ENCODE measurements at regions not wholly inside any gene's neighbourhood (a gene's known extent, or its start where the extent isn't known, plus 50 kb on each side); places are given as distances from the start of the nearest gene placed in this dataset.
"Not testable (repeated sequence)": the region's sequence is repeated elsewhere in the genome, so short reads cannot be mapped to it uniquely, and the experiment has no call there.

DNA sequence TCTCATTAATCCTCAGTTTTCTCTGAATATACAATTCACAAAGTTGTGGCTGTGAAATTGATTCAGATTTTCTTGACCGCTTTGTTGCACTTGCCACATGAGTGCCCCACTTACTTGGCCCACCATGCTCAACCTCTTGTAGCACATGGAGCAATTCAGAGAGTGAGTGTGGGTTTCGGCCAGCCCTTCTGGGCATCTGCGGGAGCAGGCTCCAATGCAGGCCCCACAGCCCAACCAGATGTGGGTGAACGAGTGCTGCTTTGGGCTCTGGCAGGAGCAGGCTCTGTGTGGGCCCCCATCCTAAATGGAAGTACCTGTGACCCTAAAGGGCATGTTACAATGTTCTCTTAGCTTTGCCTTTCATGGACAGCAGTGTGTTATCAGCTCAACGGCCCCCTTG lies 2338.6 kb downstream of the LRRC4C start:
- DNase-seq = no peak

DNA sequence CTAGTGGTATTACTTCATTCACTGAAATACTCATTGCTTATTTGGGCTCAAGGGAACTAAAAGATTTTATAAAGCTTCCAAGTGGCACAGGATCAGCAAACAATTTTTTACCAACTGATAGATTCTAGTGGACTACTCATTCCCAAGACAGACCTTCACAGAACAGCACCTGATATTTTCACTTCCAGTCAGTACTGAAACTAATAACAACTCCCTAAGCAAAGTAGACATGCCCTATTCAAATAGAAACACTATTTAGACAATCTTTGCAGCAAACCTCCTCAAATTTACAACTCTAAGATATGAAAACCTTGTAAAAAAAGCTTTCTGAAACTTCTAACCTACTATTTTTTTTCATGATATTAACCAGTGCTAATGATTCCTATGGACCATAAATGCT lies 2345.8 kb downstream of the LRRC4C start:
- DNase-seq = no peak

DNA sequence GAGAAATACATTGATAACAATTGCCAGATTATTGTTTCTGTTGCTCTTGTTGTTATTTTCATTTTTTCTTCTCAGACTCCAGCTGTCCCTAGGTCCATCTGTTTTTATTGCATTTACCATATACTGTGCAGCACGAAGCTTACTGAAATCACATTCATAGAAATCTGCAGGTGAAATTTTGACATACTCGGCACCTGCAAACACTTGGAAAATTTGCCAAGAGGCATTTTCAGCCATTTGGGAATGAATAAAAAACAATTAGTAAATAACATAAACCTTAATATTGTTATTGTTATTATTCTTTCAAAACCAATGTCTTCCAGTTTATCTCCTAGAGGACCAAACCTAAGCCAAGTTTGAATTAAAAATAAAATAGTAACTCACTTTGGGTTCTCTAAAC lies 2357.2 kb downstream of the LRRC4C start:
- DNase-seq = no peak

DNA sequence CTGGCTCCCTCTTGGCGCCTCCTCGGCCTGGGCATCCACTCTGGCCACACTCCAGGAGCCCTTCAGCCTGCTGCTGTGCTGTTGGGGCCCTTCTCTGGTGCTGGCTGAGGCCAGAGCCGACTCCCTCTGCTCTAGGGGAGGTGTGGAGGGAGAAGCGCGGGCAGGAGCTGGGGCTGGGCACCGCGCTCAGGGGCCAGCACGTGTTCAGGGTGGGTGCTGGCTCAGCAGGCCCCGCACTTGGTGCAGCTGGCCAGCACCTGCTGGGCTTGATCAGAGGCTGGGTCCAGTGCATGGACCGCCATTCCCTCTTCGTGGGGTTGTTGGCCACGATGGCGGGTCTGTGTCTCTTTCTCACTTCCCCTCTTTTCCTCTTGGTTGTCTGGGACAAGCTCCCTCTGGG lies 2381.0 kb downstream of the LRRC4C start:
- DNase-seq = no peak

DNA sequence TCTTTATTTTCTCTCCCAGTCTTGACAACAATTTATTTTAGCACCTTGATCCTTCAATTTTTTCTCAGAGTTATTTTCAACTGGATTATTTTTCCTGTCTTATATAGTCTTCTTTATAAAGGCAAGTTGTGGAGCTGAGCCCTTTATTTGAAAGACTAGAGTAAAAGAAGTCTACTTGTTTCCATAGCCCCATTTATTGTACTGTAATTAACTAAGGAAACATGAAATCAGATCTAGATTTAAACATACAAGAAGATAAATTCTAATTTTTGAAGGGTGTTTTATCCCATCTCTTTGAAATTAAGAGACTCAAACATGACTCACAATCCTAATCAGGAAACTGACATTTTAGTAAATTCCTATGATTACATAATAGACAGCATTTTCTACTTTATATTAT lies 2421.8 kb downstream of the LRRC4C start:
- no peak for DNase-seq

DNA sequence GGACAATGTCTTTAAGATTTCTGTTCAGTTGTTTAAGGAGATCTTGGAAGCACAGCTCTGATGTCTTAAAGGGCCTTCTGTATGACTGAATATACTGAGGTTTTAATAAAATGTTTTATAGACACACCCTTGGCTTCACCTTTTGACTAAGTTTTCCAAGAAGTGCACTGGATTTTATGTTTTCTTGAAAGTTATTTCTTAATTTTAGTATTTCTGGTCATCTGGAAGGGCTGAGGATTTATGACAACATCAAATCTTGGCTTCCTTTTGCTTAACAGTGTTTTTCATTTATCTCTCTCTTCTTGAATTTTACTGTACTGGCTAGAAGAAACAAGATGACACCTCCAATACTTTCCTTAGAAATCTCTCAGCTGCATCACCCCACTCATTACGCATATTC lies 2423.4 kb downstream of the LRRC4C start:
- no peak for DNase-seq

DNA sequence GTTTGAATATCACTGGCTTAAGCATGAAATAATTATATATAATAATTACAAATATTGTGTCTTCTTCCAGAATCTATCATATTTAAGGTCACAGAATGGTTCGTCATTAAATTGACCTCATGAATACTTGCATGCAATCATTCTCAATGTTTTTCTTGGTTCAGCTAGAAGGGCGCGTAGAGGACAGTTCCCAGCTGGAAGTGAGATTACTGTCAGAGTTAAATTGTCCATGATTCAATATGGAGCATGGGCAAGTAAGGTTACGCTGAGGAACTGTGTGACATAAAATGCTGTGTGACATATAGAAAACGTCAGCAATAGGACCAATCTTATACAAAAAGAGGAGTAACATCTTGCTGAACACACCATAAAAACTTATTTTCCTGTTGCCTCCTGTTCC lies 2423.5 kb upstream of the RAG2 start:
- no peak for DNase-seq

DNA sequence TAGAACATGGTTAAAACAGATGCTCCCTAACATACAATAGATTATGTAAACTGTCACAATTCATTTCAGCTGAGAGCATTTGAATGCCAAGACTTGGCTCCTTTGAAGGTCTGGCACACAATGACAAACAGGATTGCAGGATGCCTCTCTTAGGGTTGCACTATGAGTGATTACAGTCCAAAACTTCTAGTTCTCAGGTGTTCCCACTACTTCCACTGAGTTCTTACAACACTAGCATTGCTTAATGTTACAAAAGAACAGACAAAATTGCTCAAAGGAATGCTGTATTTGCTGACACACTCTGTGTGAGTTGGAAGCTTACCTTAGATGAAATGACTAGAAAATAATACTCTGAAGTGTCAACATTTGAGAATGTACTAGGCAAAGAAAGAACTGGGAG lies 2413.8 kb upstream of the RAG2 start:
- no peak for DNase-seq

DNA sequence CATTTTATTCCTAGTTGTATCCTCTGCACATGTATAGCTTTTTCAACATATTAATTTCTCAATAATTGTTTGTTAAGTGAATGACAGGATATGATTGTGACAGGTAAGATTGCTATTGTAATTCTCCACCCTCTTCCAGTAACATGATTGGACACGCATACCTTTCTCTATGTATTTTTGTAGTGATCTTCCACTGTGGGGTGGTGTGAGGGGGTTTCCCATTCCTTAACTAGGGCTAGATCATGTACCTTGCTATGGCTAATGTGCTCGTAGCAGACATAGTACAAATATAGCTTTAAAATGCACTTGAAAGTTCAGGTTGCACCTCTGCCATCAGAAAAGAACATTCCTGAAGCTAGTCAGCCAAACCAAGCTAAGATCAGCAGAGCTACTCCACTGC lies 2392.8 kb upstream of the RAG2 start:
- no peak for DNase-seq

DNA sequence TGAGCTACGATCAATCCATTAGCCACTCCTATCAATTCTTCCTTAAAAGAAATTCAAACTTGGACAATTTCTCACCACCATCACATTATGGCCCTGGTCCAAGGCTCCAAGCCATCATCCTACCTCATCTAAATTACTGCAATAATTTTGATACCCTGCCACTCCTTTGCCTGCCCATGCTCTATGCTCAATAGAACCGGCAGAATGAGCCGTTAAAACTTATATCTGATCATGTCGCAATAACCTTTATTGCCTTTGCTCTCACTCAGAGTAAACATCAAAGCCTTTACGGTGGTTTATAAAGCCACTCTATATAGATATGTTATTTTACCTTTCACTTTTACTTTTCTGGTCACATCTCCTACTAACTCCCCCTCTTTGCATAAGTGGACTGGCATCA lies 2392.1 kb upstream of the RAG2 start:
- no peak for DNase-seq

DNA sequence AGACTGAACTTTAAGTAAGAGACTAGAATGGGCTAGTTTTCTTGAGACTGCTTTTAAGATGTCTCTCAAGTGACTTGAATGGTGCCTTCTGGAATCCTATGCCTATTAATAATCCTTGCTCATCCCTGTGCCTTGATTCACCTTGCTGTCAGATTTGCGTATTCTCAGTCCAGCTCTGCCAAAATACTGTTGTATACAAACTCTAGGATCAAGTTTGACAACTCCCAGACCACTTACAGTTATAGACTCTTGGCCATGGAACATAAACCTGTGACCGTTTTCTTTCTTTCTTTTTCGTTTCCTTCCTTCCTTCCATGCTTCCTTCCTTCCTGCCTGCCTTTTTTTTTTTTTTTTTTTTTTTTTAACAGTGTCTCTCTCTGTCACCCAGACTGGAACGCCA lies 2390.9 kb upstream of the RAG2 start:
- DNase-seq = no peak

DNA sequence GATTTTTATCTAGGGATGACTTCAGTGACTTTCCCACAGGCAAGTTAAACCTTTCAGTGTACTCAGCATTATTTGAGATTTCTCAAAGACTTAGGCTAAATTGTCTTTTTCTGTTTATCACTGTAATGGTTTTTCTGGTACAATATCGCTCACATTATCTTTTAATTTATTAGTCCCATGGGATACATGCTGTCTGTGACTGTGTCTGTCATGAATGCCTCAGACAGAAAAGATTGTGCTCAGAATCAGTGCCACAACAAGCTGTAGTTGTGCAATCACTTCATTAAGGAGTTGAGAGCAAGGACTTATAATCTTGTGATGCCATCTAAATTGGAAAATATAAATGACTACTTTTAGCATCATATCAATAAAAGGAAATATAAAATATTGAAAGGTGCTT lies 2374.2 kb upstream of the RAG2 start:
- DNase-seq = no peak

DNA sequence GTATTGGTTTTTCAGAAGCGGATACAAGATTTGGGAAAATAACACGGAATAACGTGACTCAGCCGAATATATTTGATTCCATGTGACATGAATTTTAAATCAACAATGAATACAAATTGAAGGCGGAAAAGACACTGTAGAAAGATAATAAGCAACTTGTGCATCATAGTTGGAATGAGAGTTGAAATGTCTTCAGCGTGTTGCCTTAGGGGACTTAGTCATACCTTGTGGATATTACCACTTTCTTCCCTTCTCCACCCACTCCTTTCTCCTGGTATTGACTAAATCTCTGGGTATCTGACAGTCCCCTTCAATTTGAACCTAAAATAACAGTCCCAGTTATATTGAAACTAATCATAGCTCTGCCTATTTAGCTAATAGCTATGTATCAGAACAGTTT lies 2373.1 kb upstream of the RAG2 start:
- DNase-seq = no peak

DNA sequence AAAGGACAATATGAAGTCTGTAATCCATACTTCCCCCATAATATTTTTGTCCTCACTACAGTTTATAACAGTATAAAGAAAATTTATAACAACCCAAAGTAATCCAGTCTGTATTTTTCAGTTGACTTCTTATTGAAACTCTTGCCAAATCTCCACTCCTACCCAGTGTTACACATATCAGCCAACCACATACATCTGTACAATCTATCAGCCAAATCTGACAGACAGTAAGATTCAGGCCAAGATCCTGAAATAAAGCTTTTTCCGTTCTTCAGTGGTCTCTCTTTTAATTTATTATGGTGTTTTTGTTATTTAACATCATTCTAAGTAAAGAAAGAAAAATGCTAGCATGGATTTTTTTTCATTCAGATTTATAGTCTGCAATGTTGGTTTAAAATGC lies 2370.9 kb upstream of the RAG2 start:
- no peak for DNase-seq

DNA sequence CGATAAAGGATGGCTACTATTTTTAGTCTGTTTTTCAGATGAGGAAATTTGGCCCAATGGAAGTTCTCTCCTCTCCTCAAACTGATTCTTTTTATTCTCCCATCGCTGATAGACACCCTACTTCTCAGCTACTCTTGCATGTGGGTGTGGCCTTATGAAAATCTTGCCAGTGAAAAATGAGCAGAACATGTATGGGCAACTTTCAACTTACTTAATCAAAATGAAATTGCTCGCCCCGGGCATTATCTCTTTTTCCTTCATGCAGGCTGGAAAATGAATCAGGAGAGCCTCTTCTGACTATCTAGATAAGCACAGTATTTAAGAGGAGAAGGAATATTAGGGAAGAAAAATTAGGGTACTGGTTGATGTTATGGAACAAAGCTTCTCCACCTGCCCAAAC lies 2354.7 kb upstream of the RAG2 start:
- DNase-seq = no peak

DNA sequence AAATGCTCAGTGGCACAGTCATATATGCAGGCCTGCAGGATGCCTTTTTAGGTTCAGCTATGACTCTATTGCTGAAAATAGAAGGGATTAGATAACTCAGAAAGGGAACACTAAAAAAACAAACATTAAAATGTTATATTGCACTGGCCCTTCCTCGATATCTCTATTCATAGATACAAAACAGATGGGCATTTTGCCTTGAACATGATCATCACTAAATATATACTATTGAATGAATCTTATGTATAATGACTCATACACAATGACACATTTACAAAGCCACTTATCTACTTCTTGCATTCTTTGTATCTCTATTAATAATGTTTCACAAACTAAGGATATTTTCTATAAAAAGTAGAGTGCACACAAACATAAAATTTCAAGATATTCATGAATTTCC lies 2352.8 kb upstream of the RAG2 start:
- DNase-seq = no peak

DNA sequence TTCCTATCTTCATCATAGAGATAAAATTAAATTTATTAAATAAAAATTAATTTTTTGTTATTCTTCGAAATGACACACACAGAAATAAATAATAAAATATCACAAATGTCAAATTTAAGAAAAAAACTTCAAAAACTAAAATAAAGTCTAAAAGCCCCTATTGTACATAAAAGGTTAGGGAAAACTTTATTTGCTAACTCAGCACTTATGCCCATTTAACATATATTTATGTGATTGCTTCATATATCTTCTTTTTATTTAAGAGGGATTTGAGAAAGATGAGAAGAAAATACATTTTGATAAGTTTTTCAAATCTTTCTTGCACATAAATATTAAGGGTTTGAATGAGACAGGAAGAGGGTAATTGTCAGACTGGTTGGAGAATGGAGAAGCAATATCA lies 2350.4 kb upstream of the RAG2 start:
- DNase-seq = no peak

DNA sequence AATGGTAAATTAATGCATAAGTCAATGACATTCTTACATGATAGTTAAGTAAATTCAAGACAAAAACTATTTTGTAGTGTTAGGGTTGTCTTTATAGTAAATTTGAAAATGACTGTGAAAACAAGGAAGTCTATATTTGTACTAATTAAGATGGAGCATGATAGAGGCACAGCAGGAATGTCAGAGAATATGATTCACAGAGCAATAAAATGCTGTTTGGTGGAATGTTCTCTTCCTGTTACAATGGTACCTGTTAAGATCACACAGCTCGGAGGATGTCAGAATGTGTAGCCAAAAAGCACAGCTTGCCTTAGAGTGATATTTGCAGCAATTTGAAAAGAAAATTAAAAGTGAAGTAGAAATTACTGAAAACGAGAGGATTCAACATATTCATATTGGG lies 2339.7 kb upstream of the RAG2 start:
- no peak for DNase-seq

DNA sequence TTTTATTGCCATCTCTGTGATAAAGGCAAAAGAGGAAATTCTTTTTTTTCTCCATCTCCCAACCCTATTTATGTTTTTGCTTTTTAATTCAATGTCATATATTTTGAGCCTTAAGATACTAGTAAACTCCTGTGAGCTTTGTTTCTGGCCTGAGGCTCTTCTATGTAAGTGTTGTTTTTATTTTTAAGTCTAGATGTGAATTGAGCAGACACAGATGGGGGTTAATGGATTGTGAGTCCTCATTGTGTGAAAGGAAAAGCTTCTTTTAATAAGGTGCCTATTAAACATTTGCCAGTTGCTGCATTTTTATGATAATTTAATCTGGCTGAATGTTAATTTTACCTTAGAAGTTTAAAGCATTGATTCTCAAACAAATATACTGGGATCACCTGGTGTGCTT lies 2337.9 kb upstream of the RAG2 start:
- no peak for DNase-seq

DNA sequence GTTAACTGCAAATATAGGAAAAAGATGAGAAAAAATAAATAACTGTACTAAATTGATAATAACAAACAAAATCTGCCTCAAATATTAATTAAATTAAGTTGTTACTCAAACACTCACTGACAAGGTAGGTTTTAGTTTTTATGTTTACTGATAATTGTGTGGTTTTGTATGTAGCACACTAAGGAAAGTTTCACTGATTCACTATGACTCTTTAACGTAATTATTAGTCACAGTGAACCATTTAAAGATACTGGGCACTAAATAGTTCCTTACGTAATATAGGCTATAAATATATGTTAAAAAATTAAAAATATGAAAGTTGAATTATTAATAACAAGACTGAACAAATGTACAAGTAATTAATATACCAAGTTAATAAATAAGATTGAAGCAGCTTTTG lies 2330.0 kb upstream of the RAG2 start:
- DNase-seq = no peak

DNA sequence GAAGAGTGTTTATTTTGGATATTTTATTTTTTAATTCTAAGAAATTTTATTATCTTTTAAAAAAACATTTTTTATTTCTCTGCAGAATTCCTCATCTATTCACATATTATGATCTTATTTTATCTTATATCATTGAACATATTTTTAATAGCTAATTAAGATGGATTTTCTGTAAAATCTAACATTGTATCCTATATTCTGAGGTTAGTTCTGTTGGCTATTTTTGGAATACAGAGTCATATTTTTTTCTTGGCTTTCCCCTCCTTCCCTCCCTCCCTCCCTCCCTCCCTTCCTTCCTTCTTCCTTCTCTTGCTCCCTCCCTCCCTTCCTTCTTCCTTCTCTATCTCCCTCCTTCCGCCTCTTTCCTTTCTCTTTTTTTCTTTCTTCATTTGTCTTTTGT lies 2326.6 kb upstream of the RAG2 start:
- no peak for DNase-seq

DNA sequence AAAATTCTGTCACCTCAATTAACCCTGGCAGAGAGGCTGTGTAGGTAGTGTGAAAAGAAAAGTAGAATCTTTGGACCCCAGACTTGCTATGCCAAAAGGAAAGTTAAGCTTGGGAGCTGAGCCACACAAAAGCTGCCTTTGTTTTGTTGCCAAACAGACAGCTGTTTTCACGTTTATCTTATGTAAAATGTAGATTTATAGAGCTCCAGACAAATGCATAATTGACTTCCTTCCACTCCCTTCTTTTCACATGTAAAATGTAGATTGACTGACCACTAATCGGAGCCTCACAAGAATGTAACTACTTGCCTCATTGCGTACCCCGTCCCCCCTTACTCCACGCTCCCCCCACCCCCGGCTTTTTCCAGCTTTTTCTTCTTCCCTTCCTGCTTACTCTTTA lies 2302.2 kb upstream of the RAG2 start:
- DNase-seq = no peak

DNA sequence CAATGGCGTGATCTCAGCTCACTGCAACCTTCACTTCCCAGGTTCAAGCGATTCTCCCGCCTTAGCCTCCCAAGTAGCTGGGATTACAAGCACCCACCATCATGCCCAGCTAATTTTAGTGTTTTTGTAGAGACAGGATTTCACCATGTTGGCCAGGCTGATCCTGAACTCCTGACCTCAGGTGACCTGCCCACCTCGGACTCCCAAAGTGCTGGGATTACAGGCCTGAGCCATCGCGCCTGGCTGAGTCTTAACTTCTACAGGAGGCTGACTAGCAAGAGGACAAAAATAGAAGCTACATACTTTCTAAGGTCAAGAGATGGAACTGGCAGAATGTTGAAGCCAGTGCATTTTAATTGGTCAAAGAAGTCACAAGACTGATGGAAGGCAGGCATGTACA lies 2296.2 kb upstream of the RAG2 start:
- not testable (repeated sequence) for DNase-seq

DNA sequence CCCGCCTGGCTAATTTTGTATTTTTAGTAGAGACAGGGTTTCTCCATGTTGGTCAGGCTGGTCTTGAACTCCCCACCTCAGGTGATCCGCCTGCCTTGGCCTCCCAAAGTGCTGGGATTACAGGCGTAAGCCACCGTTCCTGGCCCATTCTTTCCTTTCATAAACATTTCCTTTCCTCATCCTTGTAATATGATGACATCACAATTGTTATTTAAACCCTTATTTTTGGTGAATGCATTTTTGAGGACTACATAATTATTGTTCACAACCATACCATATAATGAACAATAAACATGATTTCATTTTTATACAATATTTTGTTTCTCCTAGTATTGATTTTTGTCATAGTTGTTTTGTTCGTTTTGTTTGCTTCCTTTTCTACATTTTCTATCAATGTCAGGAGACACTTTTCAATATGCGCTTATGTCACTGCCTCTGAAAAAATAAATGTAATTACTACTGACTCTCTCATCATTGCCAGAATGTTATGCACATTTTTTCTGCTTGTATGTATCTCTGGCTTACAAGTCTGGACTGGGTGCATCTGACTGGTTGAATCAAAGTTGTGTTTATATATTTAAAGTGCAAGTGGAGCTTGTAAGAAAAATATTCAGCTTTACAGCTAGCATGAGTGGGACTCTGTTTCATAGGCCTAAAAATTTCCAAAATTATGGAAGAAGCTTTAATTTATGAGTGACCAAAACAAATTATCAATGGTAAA lies 2286.3 kb upstream of the RAG2 start:
- DNase-seq = no peak

DNA sequence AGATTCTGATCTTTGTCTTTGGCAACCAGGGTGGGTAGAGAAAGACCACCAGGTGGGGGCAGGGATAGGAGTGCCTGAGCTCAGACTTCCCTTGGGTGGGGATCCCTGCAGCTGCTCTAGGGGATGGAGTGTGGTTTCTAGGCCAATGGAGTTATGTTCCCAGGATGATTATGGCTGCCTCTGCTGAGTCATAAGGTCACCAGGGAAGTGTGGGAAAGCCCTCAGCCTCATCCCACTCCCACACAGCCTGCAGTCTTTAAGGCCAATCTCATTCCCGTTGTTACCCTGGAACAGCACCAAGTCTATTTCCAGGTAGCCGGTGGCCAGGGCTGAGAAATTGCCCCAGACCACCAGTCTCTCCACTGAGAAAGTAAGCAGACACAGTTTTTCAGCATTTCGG lies 2269.3 kb upstream of the RAG2 start:
- DNase-seq = no peak

DNA sequence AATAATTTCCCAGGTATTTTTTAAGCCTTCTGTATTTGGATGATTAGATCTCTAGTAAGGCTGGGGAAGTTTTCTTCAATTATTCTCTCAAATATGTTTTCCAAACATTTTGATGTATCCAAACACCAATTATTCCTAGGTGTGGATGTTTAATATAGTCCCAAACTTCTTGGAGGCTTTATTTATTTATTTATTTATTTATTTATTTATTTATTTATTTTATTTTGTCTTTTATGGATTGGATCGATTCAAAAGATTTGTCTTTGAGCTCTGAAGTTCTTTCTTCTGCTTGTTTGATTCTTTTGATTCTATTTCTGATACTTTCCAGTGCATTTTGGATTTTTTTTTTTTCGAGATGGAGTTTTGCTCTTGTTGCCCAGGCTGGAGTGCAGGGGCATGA lies 2267.9 kb upstream of the RAG2 start:
- DNase-seq = no peak

Data from CD4-positive, alpha-beta T cell treated with Interleukin-17A for 1 hour (primary cell).